Activated naive CD4-positive, alpha-beta T cell treated with anti-CD3 and anti-CD28 coated beads, Interleukin-2, amount 10 ng/mL, durations not matched to agents 7 days and 5 days (primary cell): ENCODE measurements at regions not wholly inside any gene's neighbourhood (a gene's known extent, or its start where the extent isn't known, plus 50 kb on each side); places are given as distances from the start of the nearest gene placed in this dataset.
A peak's percentile ranks its signal among the peaks of the same experiment; 100 is the strongest.
"Not testable (repeated sequence)": the region's sequence is repeated elsewhere in the genome, so short reads cannot be mapped to it uniquely, and the experiment has no call there.

Experiments
- CTCF ChIA-PET: fragments of 350-600 bp; sonication (Branson Sonifier 250); formaldehyde crosslinking; loops from one replicate; lab custom pipeline; 2021; ENCODE audit warnings: antibody characterized with exemption; lab: Charles Lee
- DNase-seq: peaks from one replicate; pipeline ENCODE4 v3.0.0-alpha.2; 2020
- H3K27ac Mint-ChIP-seq: one replicate; pipeline ENCODE4 v1.8.0; 2021; ENCODE audit warnings: mild to moderate bottlenecking, moderate library complexity, mixed read lengths
- H3K27me3 Mint-ChIP-seq: one replicate; pipeline ENCODE4 v1.8.0; 2021; ENCODE audit warnings: mild to moderate bottlenecking, mixed read lengths
- H3K36me3 Mint-ChIP-seq: one replicate; pipeline ENCODE4 v1.8.0; 2021; ENCODE audit warnings: mixed read lengths
- H3K4me1 Mint-ChIP-seq: one replicate; pipeline ENCODE4 v1.8.0; 2021; ENCODE audit warnings: mixed read lengths
- H3K4me3 Mint-ChIP-seq: one replicate; pipeline ENCODE4 v1.8.0; 2021; ENCODE audit warnings: mild to moderate bottlenecking, moderate library complexity, mixed read lengths
- H3K9me3 Mint-ChIP-seq: one replicate; pipeline ENCODE4 v1.8.0; 2021; ENCODE audit warnings: mixed read lengths

DNA sequence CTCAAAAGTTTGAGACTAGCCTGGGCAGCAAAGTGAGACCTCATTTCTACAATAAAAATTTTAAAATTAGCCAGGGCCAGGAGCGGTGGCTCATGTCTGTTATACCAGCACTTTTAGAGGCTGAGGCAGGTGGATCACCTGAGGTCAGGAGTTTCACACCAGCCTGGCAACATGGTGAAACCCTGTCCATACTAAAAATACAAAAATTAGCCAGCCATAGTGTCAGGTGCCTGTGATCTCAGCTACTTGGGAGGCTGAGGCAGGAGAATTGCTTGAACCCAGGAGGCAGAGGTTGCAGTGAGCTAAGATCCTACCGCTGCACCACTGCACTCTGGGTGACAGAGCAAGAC lies 85.1 kb upstream of the MAP4 start:
- H3K27ac Mint-ChIP-seq, H3K4me3 Mint-ChIP-seq, H3K36me3 Mint-ChIP-seq, DNase-seq, H3K9me3 Mint-ChIP-seq, H3K27me3 Mint-ChIP-seq, H3K4me1 Mint-ChIP-seq: not testable (repeated sequence)
- CTCF ChIA-PET = interaction anchor here (0.8 to 1.1 kb wide), 2 partner anchors 19 to 56 kb away, joined by 4 read pairs; no protein-coding TSS in a partner anchor

DNA sequence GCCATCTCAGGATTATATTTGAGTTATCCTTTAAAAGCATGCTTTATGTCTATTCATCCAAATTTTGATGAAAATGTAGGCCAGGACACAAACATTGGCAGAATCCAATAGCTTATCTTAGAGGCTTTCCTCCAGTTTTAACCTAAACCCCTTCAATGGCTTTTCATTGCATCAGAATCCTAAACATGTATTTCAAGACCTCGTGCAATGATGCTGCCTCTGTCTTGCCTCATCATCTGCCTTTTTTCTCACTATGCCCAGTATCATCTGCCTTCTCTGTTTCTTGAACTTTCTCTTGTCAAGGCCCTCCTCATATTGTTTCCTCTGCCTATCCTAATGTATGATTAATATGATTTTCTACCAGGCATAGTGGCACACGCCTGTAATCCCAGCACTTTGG lies 76.1 kb upstream of the MAP4 start:
- H3K27me3 Mint-ChIP-seq = peaks cover 28% of the 10 kb centered on the region
- peaks cover 4% of the 10 kb centered on the region for H3K36me3 Mint-ChIP-seq
- peaks cover 18% of the 10 kb centered on the region for H3K4me1 Mint-ChIP-seq
- no peak overlapping the region for H3K4me3 Mint-ChIP-seq
- DNase-seq = no peak
- CTCF ChIA-PET = no interaction called here
- H3K27ac Mint-ChIP-seq = no peak overlapping the region
- no peaks in the 10 kb centered on the region for H3K9me3 Mint-ChIP-seq

DNA sequence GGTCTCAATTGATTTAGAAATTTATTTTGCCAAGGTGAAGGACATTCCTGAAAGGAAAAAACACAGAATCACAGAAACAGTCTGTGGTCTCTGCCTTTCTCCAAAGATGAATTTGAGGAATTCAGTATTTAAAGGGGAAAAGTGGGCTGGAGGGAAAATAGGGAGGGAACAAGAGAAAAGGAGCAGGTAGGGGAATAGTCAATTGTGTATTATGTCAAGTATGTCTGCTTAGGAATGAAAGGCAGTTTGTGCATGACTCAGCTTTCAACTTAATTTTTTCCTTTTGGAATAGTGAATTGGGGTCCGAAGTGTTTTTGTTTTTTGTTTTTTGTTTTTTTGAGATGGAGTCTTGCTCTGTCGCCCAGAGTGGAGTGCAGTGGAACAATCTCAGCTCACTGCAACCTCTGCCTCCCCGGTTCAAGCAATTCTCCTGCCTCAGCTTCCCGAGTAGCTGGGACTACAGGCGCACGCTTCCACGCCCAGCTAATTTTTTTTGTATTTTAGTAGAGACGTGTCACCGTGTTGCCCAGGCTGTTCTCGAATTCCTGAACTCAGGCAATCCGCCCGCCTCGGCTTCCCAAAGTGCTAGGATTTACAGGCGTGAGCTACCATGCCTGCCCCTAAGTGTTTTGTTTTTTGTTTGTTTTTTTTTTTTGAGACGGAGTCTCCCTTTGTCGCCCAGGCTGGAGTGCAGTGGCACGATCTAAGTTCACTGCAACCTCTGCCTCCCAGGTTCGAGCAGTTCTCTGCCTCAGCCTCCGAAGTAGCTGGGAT lies 74.1 kb upstream of the MAP4 start:
- Mint-ChIP-seq H3K9me3 (no peaks in the 10 kb centered on the region), H3K27ac (no peak overlapping the region), H3K27me3 (peaks cover 25% of the 10 kb centered on the region), H3K36me3 (peaks cover 4% of the 10 kb centered on the region), H3K4me1 (peaks cover 26% of the 10 kb centered on the region), H3K4me3 (peak overlapping the region; percentile 97)
- CTCF ChIA-PET = interaction anchor here (3.9 kb wide), 1 partner anchor 62 kb away, joined by 13 read pairs; no protein-coding TSS in a partner anchor
- no peak for DNase-seq

DNA sequence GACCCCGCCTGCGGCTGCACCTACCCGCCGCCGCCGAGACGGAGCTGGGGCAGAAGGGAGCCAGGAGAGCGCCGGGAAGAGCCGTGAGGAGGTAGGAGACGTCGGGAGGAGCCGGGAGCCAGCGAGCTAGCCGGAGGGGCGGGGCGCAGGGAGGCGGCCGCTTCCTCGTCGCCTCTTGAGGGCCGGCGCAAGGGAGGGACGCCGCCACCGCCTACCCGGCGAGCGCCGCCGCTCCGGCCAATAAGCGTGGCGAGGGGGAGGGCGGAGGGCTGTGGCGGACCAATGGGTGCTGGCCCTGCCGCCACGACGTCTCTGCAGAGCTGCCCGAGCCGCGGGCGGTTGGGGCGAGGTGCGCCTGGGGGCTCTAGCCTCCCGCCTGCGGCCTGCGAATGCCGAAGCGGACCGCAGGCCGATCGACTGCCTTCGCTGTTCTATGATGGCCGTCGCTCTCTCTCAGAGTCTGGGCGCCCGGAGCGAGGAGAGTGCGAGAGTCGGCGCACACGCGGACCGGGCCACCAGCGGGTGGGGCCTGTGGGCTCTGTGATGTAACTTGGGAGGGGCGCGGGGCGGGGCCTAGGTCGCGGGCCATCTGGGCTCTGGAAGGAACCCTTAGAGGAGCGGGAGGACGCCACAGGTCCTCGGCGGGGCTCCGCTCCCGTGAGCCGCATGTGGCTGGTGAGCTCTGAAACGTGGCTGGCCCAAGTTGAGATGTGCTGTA lies 72.7 kb upstream of the MAP4 start:
- DNase-seq = peak; percentile 96
- peak overlapping the region; percentile 97 for H3K4me3 Mint-ChIP-seq
- peaks cover 34% of the 10 kb centered on the region for H3K4me1 Mint-ChIP-seq
- H3K27ac Mint-ChIP-seq = peak overlapping the region; percentile 98
- peaks cover 22% of the 10 kb centered on the region for H3K27me3 Mint-ChIP-seq
- CTCF ChIA-PET = interaction anchor here (1.2 to 3.9 kb wide), 3 partner anchors 10 to 347 kb away, joined by 3 to 13 read pairs (median 3); no protein-coding TSS in a partner anchor
- peaks cover 11% of the 10 kb centered on the region for H3K36me3 Mint-ChIP-seq
- no peaks in the 10 kb centered on the region for H3K9me3 Mint-ChIP-seq

DNA sequence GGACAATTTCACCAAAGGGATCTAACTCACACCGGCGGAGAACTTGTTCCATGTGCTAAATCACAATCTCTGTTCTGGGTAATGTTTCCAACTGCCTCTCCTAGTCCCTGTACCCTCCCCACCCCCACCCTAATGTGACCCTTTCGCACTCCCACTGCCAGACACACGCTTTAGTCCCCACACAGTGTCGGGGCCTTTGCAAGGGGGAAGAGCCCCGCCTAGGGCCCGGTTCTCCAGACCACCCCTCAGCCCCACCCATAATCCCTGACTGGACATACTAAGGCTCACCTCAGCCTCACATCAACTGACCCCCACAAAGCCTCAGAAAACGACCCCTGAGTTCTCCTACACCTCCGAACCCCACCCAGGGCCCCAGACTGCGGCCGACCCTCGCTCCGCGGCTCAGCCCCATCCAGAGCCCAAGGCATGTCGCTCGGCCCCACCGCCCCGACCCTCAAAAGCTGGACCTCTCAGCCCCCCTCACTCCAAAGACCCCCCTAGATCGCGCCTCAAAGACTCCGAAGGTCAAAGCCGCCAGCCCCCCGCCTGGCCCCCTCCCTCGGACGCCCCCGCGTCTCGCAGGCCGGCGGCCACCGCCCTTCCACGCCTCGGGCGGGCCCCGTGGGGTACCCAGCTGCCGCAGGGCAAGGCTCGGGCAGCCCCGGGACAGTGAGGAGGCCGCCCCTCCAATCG lies 72.0 kb upstream of the MAP4 start:
- Mint-ChIP-seq H3K4me1 (peaks cover 34% of the 10 kb centered on the region), H3K4me3 (peak overlapping the region; percentile 97), H3K27ac (peak overlapping the region; percentile 98), H3K9me3 (no peaks in the 10 kb centered on the region), H3K27me3 (peaks cover 22% of the 10 kb centered on the region), H3K36me3 (peaks cover 11% of the 10 kb centered on the region)
- no peak for DNase-seq
- CTCF ChIA-PET = interaction anchor here (1.2 to 3.9 kb wide), 4 partner anchors 9 to 348 kb away, joined by 3 to 13 read pairs (median 4); no protein-coding TSS in a partner anchor

DNA sequence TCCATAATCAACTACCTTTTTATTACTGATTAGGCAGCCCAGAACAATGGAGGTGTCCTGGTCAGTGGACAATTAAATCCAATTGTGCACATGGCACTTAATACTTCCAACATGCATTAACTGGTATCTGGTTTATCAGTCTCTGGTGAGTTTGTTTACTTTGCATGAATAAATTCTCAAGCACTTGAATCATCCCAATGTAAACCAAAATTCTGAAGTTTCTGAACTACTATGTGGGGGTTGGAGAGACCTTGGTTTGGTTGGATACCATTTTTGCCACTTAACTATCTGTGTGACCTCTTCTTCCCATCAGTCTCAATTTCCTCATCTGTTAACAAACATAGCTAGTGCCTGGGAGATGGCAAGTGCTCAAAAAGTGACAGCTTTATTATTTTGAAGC lies 70.5 kb upstream of the MAP4 start:
- CTCF ChIA-PET = interaction anchor here (1.8 to 3.9 kb wide), 2 partner anchors 26 to 65 kb away, joined by 5 to 13 read pairs; no protein-coding TSS in a partner anchor
- Mint-ChIP-seq H3K9me3 (no peaks in the 10 kb centered on the region), H3K4me1 (peaks cover 37% of the 10 kb centered on the region), H3K4me3 (peak overlapping the region; percentile 11), H3K27me3 (peaks cover 22% of the 10 kb centered on the region), H3K27ac (peak overlapping the region; percentile 59), H3K36me3 (peaks cover 17% of the 10 kb centered on the region)
- no peak for DNase-seq

DNA sequence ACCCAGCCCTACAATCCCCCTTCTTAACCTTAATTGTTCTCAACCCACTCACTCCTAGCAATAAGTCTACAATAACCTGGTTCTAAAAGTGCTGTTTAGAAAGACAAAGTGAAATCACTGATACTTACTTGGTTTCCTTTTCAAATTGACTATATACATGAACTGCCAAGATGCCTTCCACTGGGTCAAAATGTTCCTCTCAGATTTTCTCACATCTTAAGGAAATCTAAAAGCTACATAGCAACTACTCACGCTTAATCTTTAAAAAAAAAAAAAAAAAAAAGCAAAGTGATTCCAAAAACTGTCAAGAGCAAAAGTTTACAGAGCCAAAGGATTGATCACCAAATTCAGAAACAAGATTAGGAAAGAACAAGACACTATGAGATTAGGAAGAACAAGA lies 68.7 kb upstream of the MAP4 start:
- Mint-ChIP-seq H3K4me1 (peaks cover 34% of the 10 kb centered on the region), H3K27ac (no peak overlapping the region), H3K9me3 (no peaks in the 10 kb centered on the region), H3K36me3 (peaks cover 18% of the 10 kb centered on the region), H3K27me3 (peaks cover 5% of the 10 kb centered on the region), H3K4me3 (no peak overlapping the region)
- CTCF ChIA-PET = no interaction called here
- no peak for DNase-seq

DNA sequence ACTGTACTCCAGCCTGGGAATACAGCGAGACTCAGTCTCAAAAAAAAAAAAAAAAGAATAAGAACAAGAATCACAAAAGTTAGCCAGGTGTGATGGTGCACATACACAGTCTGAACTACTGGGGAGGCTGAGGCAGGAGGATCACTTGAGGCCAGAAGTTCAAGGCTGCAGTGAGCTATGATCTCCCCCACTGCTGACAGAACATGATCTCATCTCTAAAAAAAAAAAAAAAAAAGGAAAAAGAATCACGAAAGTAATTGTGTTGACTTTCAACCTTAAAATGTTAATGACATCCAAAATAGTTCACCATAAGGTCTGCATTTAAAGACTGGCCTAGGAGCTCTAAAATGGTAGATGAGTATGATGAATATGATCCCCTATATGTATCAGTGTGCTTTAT lies 68.0 kb upstream of the MAP4 start:
- CTCF ChIA-PET = no interaction called here
- H3K27me3 Mint-ChIP-seq = peaks cover 3% of the 10 kb centered on the region
- DNase-seq = no peak
- H3K4me3 Mint-ChIP-seq = no peak overlapping the region
- H3K9me3 Mint-ChIP-seq = no peaks in the 10 kb centered on the region
- peaks cover 18% of the 10 kb centered on the region for H3K36me3 Mint-ChIP-seq
- no peak overlapping the region for H3K27ac Mint-ChIP-seq
- peaks cover 26% of the 10 kb centered on the region for H3K4me1 Mint-ChIP-seq

DNA sequence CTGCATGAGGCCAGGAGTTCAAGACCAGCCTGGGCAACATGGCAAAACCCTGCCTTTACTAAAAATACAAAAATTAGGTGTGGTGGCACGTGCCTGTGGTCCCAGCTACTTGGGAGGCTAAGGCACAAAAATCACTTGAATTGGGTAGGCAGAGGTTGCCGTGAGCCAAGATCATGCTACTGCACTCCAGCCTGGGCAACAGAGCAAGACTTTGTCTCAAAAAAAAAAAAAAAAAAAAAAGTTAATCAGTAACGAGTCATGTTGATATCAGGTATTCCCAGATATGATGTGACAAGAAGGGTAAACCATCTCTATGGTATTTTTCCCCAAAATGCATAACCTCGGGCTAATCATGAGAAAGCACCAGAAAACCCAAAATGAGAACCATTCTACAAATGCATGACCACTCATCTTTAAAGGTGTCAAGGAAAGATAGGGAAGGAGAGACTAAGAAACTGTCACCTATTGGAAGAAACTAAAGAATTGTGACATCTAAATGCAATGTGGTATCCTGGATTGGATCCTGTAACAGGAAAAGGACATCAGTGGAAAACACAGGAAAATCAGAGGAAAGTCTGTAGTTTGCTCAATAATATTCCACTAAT lies 66.5 kb upstream of the MAP4 start:
- Mint-ChIP-seq H3K4me3 (no peak overlapping the region), H3K27me3 (no peaks in the 10 kb centered on the region), H3K9me3 (no peaks in the 10 kb centered on the region), H3K4me1 (peaks cover 23% of the 10 kb centered on the region), H3K27ac (no peak overlapping the region), H3K36me3 (peaks cover 18% of the 10 kb centered on the region)
- CTCF ChIA-PET = no interaction called here
- no peak for DNase-seq

DNA sequence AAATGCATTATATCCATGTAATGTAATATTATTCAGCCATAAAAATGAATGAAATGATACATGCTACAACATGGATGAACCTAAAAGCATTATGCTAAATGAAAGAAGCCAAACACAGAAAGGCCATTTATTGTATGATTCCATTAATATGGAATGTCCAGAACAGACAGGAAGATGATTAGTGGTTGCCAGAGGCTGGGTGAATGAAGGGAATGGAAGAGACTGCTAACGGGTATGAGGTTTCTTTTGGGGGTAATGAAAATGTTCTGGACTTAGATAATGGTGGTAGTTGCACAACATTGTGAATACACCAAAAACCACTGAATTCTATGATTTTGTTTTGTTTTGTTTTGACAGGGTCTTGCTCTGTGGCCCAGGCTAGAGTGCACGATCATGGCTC lies 61.6 kb upstream of the MAP4 start:
- Mint-ChIP-seq H3K4me1 (peaks cover 4% of the 10 kb centered on the region), H3K4me3 (no peak overlapping the region), H3K9me3 (no peaks in the 10 kb centered on the region), H3K27me3 (no peaks in the 10 kb centered on the region), H3K27ac (no peak overlapping the region), H3K36me3 (peaks cover 7% of the 10 kb centered on the region)
- no peak for DNase-seq
- CTCF ChIA-PET = no interaction called here

DNA sequence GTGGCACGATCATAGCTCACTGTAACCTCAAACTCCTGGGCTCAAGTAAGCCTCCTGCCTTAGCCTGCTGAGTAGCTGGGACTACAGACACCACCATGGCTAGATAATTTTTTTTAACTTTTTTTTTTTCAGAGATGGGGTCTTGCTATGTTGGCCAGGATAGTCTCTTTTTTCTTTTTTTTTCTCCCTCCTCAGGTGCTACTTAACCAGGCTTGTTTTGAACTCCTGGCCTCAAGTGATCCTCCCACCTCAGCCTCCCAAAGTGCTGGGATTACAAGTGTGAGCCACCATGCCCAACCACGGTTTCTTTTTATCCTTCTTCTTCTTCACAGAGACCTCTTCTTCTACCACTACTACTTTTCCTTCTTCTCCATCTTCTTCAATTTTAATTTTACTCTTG lies 53.8 kb upstream of the MAP4 start:
- DNase-seq = no peak
- Mint-ChIP-seq H3K36me3 (peaks cover 8% of the 10 kb centered on the region), H3K4me3 (no peak overlapping the region), H3K27me3 (no peaks in the 10 kb centered on the region), H3K27ac (no peak overlapping the region), H3K9me3 (no peaks in the 10 kb centered on the region), H3K4me1 (peaks cover 2% of the 10 kb centered on the region)
- CTCF ChIA-PET = interaction anchor here (0.6 kb wide), 1 partner anchor 85 kb away, joined by 3 read pairs; no protein-coding TSS in a partner anchor

DNA sequence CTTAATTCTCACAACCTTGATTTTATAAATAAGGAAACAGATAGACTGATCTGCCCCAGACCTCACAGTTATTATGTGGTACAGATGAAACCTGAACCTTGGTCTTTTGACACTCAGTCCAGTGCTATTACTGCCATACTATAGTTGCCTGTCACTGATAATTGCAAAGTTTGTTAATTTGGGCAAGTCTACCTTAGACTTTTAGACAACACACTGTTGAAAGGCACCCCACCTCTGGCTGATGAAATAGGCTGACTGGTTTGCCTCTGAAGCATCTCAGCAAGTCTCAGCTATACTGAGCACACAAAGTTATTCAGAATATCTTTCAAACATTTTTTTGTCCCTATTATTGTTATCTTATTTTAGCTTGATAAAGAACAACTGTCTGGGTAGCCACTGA lies 53.1 kb upstream of the MAP4 start:
- Mint-ChIP-seq H3K4me1 (peaks cover 3% of the 10 kb centered on the region), H3K27ac (no peak overlapping the region), H3K9me3 (no peaks in the 10 kb centered on the region), H3K27me3 (no peaks in the 10 kb centered on the region), H3K36me3 (peaks cover 10% of the 10 kb centered on the region), H3K4me3 (no peak overlapping the region)
- CTCF ChIA-PET = no interaction called here
- no peak for DNase-seq

DNA sequence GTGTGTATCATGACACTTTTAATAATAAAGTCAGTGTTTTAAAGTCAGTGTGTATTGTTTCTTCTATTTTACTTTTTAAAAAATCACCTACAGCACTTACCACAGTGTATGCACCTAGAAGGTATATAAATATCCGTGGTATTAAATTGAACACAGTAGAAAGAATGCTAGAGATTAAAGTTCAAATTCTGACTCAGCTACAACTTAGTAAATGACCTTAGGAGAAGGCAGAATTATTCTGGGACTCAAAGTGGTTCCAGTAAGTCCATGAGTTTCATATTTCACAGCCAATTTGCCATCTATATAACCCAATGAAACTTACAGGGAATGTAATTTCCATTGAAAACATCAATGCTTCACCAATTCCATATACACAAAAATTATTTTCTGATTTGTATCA lies 52.7 kb upstream of the MAP4 start:
- CTCF ChIA-PET = no interaction called here

DNA sequence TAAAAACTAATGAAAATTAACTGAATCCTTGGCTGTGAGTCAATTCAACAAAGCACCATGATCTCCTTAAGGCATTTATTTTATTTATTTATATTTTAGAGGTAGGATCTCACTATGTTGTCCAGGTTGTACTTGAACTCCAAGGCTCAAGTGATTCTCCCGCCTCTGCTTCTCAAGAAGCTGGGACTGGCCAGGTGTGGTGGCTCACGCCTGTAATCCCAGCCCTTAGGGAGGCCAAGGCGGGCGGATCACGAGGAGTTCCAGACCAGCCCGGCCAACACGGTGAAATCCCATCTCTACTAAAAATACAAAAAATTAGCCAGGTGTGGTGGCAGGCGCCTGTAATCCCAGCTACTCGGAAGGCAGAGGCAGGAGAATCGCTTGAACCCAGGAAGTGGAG lies 52.1 kb upstream of the MAP4 start:
- Mint-ChIP-seq H3K36me3 (peaks cover 11% of the 10 kb centered on the region), H3K4me1 (peaks cover 13% of the 10 kb centered on the region)
- H3K27me3 Mint-ChIP-seq, CTCF ChIA-PET, H3K9me3 Mint-ChIP-seq, DNase-seq, H3K4me3 Mint-ChIP-seq, H3K27ac Mint-ChIP-seq: not testable (repeated sequence)

More for the DNA sequence above, 52.7 kb upstream of the MAP4 start:
- no peaks in the 10 kb centered on the region for H3K27me3 Mint-ChIP-seq
- peaks cover 10% of the 10 kb centered on the region for H3K36me3 Mint-ChIP-seq
- H3K4me1 Mint-ChIP-seq = peaks cover 8% of the 10 kb centered on the region
- DNase-seq = no peak
- no peak overlapping the region for H3K27ac Mint-ChIP-seq
- H3K4me3 Mint-ChIP-seq = no peak overlapping the region
- no peaks in the 10 kb centered on the region for H3K9me3 Mint-ChIP-seq
